ENCODE measurements at regions not wholly inside any gene's neighbourhood (a gene's known extent, or its start where the extent isn't known, plus 50 kb on each side); places are given as distances from the start of the nearest gene placed in this dataset.

GRCh38 chr6:150651808-150652470 lies 52.3 kb downstream of the PLEKHG1 start:
- no peak for TF ChIP-seq CTCF (IDR thresholded peaks at IDR 0.05; ENCODE audit: insufficient read depth, low read length, poor library complexity, severe bottlenecking)

GRCh38 chr6:150652848-150653613 lies 53.3 kb downstream of the PLEKHG1 start:
- Histone ChIP-seq H3K27me3 (ENCODE audit: control insufficient read depth, insufficient read depth, low read length) (no peaks in the 10 kb centered on the region), H3K4me3 (ENCODE audit: low read depth, low read length) (no peak overlapping the region), H3K36me3 (ENCODE audit: control insufficient read depth, insufficient read depth, low read length) (no peaks in the 10 kb centered on the region)
- no peak for DNase-seq (ENCODE audit: low read depth)
- no peak for TF ChIP-seq CTCF (IDR thresholded peaks at IDR 0.05; ENCODE audit: insufficient read depth, low read length, poor library complexity, severe bottlenecking)

More at GRCh38 chr6:150651808-150652470, 52.3 kb downstream of the PLEKHG1 start:
- Histone ChIP-seq H3K36me3 (ENCODE audit: control insufficient read depth, insufficient read depth, low read length) (no peaks in the 10 kb centered on the region), H3K4me3 (ENCODE audit: low read depth, low read length) (no peak overlapping the region), H3K27me3 (ENCODE audit: control insufficient read depth, insufficient read depth, low read length) (no peaks in the 10 kb centered on the region)
- no peak for DNase-seq (ENCODE audit: low read depth)

GRCh38 chr6:150654608-150655007 lies 54.9 kb downstream of the PLEKHG1 start:
- TF ChIP-seq CTCF (IDR thresholded peaks at IDR 0.05; ENCODE audit: insufficient read depth, low read length, poor library complexity, severe bottlenecking): no peak
- no peak for DNase-seq (ENCODE audit: low read depth)
- no peaks in the 10 kb centered on the region for H3K27me3 ChIP-seq (ENCODE audit: control insufficient read depth, insufficient read depth, low read length)
- no peak overlapping the region for H3K4me3 ChIP-seq (ENCODE audit: low read depth, low read length)
- H3K36me3 ChIP-seq (ENCODE audit: control insufficient read depth, insufficient read depth, low read length): no peaks in the 10 kb centered on the region

DNA sequence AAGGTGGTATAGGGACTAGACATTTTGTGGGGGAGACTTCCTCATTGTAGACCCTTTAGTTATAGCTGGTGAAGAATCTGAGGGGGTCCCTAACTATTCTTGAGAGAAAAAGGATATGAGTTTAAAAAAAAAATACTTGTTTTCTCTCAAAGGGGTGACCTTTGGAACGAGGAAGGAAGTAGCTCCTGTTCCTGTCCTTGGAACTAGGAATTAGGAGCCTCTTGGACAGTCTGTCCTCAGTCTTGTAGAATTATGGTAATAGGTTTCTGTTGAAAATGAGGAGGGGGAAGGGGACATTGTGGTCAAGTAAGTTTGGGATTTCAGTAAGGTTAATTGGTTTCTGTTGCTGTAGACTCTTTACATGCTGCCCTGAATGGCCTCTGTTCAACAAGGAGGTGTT lies 56.5 kb downstream of the PLEKHG1 start:
- Histone ChIP-seq H3K4me3 (ENCODE audit: low read depth, low read length) (no peak overlapping the region), H3K27me3 (ENCODE audit: control insufficient read depth, insufficient read depth, low read length) (no peaks in the 10 kb centered on the region), H3K36me3 (ENCODE audit: control insufficient read depth, insufficient read depth, low read length) (no peaks in the 10 kb centered on the region)
- DNase-seq (ENCODE audit: low read depth): no peak
- TF ChIP-seq CTCF (IDR thresholded peaks at IDR 0.05; ENCODE audit: insufficient read depth, low read length, poor library complexity, severe bottlenecking): no peak

- H3K27me3 ChIP-seq (ENCODE audit: control insufficient read depth, insufficient read depth, low read length): no peaks in the 10 kb centered on the region
- no peaks in the 10 kb centered on the region for H3K36me3 ChIP-seq (ENCODE audit: control insufficient read depth, insufficient read depth, low read length)
- no peak for TF ChIP-seq CTCF (IDR thresholded peaks at IDR 0.05; ENCODE audit: insufficient read depth, low read length, poor library complexity, severe bottlenecking)
- no peak overlapping the region for H3K4me3 ChIP-seq (ENCODE audit: low read depth, low read length)
- no peak for DNase-seq (ENCODE audit: low read depth)
These were observed 58.7 kb downstream of the PLEKHG1 start for GRCh38 chr6:150658421-150658820.

All from kidney epithelial cell (primary cell).